Keratinocyte (primary cell): ENCODE measurements at regions not wholly inside any gene's neighbourhood (a gene's known extent, or its start where the extent isn't known, plus 50 kb on each side); places are given as distances from the start of the nearest gene placed in this dataset.

Experiments
- DNase-seq: peaks from one replicate; pipeline ENCODE4 v3.0.0-alpha.2; 2011; ENCODE audit warnings: low read depth, missing footprints, low spot score
- FAIRE-seq: peaks from 2 replicates; lab custom pipeline; 2011; peaks lifted over from hg19 to GRCh38; lab: Jason Lieb, UNC
- H2AFZ ChIP-seq: 2 replicates; pipeline ENCODE4 v1.6.0; 2012; ENCODE audit warnings: low read length, control low read depth, inconsistent platforms; ENCODE audit not compliant: control insufficient read depth
- H3K27ac ChIP-seq: 2 replicates; pipeline ENCODE4 v1.5.1; 2011; ENCODE audit warnings: low read length; ENCODE audit not compliant: control insufficient read depth, insufficient read depth
- H3K27me3 ChIP-seq: 3 replicates; pipeline ENCODE4 v1.6.0; 2011; ENCODE audit warnings: low read length; ENCODE audit not compliant: control insufficient read depth, insufficient read depth; ENCODE audit errors: extremely low read depth
- H3K36me3 ChIP-seq, 2 experiments: 2 replicates in 1 of 2; 3 replicates in 1 of 2; pipeline ENCODE4 v1.5.1; 2011; ENCODE audit warnings: low read length in 2 of 2, mild to moderate bottlenecking in 1 of 2; ENCODE audit not compliant: control insufficient read depth in 2 of 2, insufficient read depth in 2 of 2; ENCODE audit errors: extremely low read depth in 1 of 2
- H3K4me1 ChIP-seq: 3 replicates; pipeline ENCODE4 v1.5.1; 2011; ENCODE audit warnings: low read length; ENCODE audit not compliant: control insufficient read depth, insufficient read depth; ENCODE audit errors: extremely low read depth
- H3K4me2 ChIP-seq: 3 replicates; pipeline ENCODE4 v1.6.0; 2011; ENCODE audit warnings: low read depth, low read length; ENCODE audit not compliant: control insufficient read depth, insufficient read depth; ENCODE audit errors: extremely low read depth
- H3K4me3 ChIP-seq, 3 experiments: fragments of 200-600 bp in 1 of 3; sonication (generic) in 1 of 3; 2 replicates in 2 of 3; 3 replicates in 1 of 3; pipeline ENCODE4 v1.5.1; 2011 to 2016; ENCODE audit warnings: low read length in 3 of 3, mild to moderate bottlenecking in 3 of 3, control low read depth in 2 of 3, inconsistent platforms in 1 of 3, low read depth in 1 of 3, mixed read lengths in 1 of 3, mixed run types in 1 of 3, moderate library complexity in 1 of 3; ENCODE audit not compliant: control insufficient read depth in 2 of 3, insufficient read depth in 2 of 3; ENCODE audit errors: extremely low read depth in 1 of 3
- H3K79me2 ChIP-seq: 2 replicates; pipeline ENCODE4 v1.6.0; 2012; ENCODE audit warnings: low read length; ENCODE audit not compliant: control insufficient read depth, insufficient read depth
- H3K9ac ChIP-seq: 3 replicates; pipeline ENCODE4 v1.6.0; 2011; ENCODE audit warnings: low read length; ENCODE audit not compliant: control insufficient read depth, insufficient read depth; ENCODE audit errors: extremely low read depth
- H3K9me1 ChIP-seq: 3 replicates; pipeline ENCODE4 v1.6.0; 2011; ENCODE audit warnings: low read length; ENCODE audit not compliant: control insufficient read depth, insufficient read depth; ENCODE audit errors: extremely low read depth
- H3K9me3 ChIP-seq: 2 replicates; pipeline ENCODE4 v1.5.1; 2012; ENCODE audit warnings: low read depth, low read length; ENCODE audit not compliant: control insufficient read depth
- H4K20me1 ChIP-seq: 3 replicates; pipeline ENCODE4 v1.6.0; 2011; ENCODE audit warnings: low read length; ENCODE audit not compliant: control insufficient read depth, insufficient read depth; ENCODE audit errors: extremely low read depth
- EZH2 ChIP-seq: IDR thresholded peaks from one replicate; pipeline ENCODE4 v1.6.1; 2012; ENCODE audit warnings: inconsistent platforms, mild to moderate bottlenecking, low read length, moderate library complexity
- dilution Hi-C: fragments of 300-500 bp; cut with MboI; formaldehyde crosslinking; loops from one replicate; pipeline ENCODE4 v1.7.0; 2020; ENCODE audit warnings: low sequenced_read_pairs; ENCODE audit not compliant: extremely low pct_ligation_motif_present
- TF ChIP-seq, protein P1 (sequence below), 3 experiments: IDR thresholded peaks in 1 of 3; conservative IDR thresholded peaks in 1 of 3; optimal IDR thresholded peaks in 1 of 3; 2 replicates in 2 of 3; 3 replicates in 1 of 3; pipeline versions ENCODE3 to v1.5.1; 2011; ENCODE audit warnings: low read length in 3 of 3, mild to moderate bottlenecking in 3 of 3, moderate library complexity in 2 of 3, control low read depth in 1 of 3, inconsistent platforms in 1 of 3; ENCODE audit not compliant: insufficient read depth in 2 of 3; ENCODE audit errors: extremely low read depth in 1 of 3

DNA sequence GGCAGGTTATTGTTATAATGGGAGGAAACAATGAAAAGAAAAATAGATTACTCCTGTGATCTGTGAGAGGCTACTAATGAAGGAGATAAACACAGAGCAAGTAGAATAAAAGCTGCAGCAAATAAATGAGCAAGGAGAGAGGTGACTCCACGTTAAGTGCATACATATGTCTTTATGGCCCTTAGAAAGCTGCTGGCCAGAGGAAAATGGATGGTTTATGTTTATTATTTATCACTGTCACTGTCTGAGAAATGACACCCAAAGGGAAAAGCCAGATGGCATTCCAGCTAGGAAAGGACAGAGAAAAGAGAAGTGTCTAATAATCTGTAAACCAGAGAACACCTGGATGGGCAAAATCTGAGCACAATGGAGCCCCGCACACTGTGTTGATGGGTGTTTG, 122.9 kb upstream of the DDX18 start:
- H3K79me2 ChIP-seq, result no peaks in the 10 kb centered on the region
- no peaks in the 10 kb centered on the region for H3K4me1 ChIP-seq
- no peak overlapping the region for H3K27ac ChIP-seq
- H3K36me3 ChIP-seq, result no peaks in the 10 kb centered on the region
- DNase-seq (no peak), FAIRE-seq (no peak)
- H3K4me2 ChIP-seq, result no peak overlapping the region
- H3K27me3 ChIP-seq, result no peaks in the 10 kb centered on the region
- H3K9me1 ChIP-seq, result no peaks in the 10 kb centered on the region
- H3K9me3 ChIP-seq, result peaks cover 3% of the 10 kb centered on the region
- H2AFZ ChIP-seq, result no peak overlapping the region
- no peak overlapping the region for H3K9ac ChIP-seq
- no peak for TF ChIP-seq EZH2
- dilution Hi-C loops, result no loop called here
- H4K20me1 ChIP-seq, result no peaks in the 10 kb centered on the region
- no peak overlapping the region for H3K4me3 ChIP-seq

DNA sequence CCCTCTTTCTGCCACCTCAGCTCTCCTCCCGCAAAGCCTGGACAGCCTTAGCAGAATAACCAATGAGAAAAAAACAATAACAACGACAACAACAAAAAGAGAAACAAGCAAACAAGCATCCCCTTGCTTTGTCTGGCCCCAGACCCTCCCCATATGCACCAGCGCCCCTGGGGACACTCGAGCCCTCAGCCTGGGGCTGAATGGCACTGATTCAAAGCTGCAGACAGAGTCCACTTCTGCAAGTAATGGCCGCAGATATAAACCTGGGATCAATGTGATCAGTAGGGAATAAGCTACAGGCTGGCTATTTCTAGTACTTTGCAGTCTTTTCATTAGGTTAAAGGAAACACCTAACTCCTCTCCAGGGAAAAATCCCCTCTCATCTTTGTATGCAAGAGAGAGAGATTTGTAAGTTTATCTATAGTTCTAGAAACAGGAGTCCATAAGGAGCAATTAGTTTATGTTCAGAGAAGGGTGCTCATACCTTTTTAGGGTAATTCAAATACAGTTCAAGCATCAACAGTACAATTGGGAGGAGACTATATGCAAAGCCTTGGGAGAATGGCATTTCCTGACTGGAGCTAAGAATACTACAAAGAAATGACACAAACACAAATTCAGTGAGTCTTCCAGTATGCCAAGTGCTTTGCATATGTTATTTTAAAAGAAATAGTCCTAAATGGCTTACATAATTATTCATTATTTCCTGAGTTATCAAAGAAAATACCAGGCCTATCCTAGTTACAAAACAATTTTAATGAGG, 122.3 kb upstream of the DDX18 start:
- Histone ChIP-seq H2AFZ (no peak overlapping the region), H4K20me1 (no peaks in the 10 kb centered on the region), H3K36me3 (no peaks in the 10 kb centered on the region), H3K4me1 (no peaks in the 10 kb centered on the region), H3K9me1 (no peaks in the 10 kb centered on the region), H3K79me2 (no peaks in the 10 kb centered on the region), H3K9me3 (peaks cover 3% of the 10 kb centered on the region), H3K4me2 (no peak overlapping the region), H3K27me3 (no peaks in the 10 kb centered on the region), H3K9ac (no peak overlapping the region), H3K4me3 (no peak overlapping the region), H3K27ac (no peak overlapping the region)
- FAIRE-seq (no peak), DNase-seq (no peak)
- TF ChIP-seq, protein P1, sequence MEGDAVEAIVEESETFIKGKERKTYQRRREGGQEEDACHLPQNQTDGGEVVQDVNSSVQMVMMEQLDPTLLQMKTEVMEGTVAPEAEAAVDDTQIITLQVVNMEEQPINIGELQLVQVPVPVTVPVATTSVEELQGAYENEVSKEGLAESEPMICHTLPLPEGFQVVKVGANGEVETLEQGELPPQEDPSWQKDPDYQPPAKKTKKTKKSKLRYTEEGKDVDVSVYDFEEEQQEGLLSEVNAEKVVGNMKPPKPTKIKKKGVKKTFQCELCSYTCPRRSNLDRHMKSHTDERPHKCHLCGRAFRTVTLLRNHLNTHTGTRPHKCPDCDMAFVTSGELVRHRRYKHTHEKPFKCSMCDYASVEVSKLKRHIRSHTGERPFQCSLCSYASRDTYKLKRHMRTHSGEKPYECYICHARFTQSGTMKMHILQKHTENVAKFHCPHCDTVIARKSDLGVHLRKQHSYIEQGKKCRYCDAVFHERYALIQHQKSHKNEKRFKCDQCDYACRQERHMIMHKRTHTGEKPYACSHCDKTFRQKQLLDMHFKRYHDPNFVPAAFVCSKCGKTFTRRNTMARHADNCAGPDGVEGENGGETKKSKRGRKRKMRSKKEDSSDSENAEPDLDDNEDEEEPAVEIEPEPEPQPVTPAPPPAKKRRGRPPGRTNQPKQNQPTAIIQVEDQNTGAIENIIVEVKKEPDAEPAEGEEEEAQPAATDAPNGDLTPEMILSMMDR (optimal IDR thresholded peaks at IDR 0.05 in 1 of 3, IDR thresholded peaks at IDR 0.05 in 1 of 3, conservative IDR thresholded peaks at IDR 0.05 in 1 of 3; ENCODE audit: extremely low read depth in 1 of 3, insufficient read depth in 2 of 3, low read length in 3 of 3), result no peak
- TF ChIP-seq EZH2, result no peak
- dilution Hi-C loops, result no loop called here

DNA sequence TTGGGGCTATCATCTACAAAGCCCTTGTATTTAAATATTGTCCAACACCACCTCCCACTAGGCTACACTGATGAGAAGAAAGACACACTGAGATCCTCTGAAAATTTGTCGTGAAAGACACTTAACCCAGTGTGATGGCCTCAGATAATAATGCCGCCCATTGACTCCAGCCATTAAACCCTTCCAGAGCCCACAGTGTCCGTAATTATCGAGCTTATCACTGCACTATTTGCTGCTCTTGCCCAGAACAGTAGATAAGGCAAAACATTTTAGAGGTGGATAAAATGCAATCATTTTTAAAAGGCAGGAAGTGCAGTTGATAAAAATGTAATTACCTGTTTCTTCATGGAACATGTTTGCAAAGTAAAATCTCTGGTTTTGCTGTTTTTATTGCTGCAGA, 121.3 kb upstream of the DDX18 start:
- Histone ChIP-seq H3K36me3 (no peaks in the 10 kb centered on the region), H3K4me1 (no peaks in the 10 kb centered on the region), H3K27ac (no peak overlapping the region), H3K79me2 (no peaks in the 10 kb centered on the region), H2AFZ (no peak overlapping the region), H3K9me1 (no peaks in the 10 kb centered on the region), H3K4me2 (no peak overlapping the region), H4K20me1 (no peaks in the 10 kb centered on the region), H3K27me3 (no peaks in the 10 kb centered on the region), H3K4me3 (no peak overlapping the region), H3K9ac (no peak overlapping the region), H3K9me3 (no peaks in the 10 kb centered on the region)
- TF ChIP-seq, protein P1 (optimal IDR thresholded peaks at IDR 0.05 in 1 of 3, IDR thresholded peaks at IDR 0.05 in 1 of 3, conservative IDR thresholded peaks at IDR 0.05 in 1 of 3; ENCODE audit: extremely low read depth in 1 of 3, insufficient read depth in 2 of 3, low read length in 3 of 3), result no peak
- no peak for TF ChIP-seq EZH2
- FAIRE-seq (no peak), DNase-seq (no peak)
- dilution Hi-C loops, result no loop called here
